Brain microvascular endothelial cell (primary cell): ENCODE measurements at regions not wholly inside any gene's neighbourhood (a gene's known extent, or its start where the extent isn't known, plus 50 kb on each side); places are given as distances from the start of the nearest gene placed in this dataset.

Experiments used
- DNase-seq: peaks from one replicate; pipeline ENCODE4 v3.0.0-alpha.2; 2020
- H3K27ac ChIP-seq: fragments of 250-450 bp; sonication (Bioruptor Pico); 2 replicates; pipeline ENCODE4 v1.5.1; 2020; ENCODE audit warnings: mild to moderate bottlenecking, moderate library complexity
- H3K27me3 ChIP-seq: fragments of 250-450 bp; sonication (Bioruptor Pico); replicated peaks from 2 replicates; pipeline ENCODE4 v1.5.1; 2020; ENCODE audit warnings: mild to moderate bottlenecking
- H3K36me3 ChIP-seq: fragments of 250-450 bp; sonication (Bioruptor Pico); replicated peaks from 2 replicates; pipeline ENCODE4 v1.5.1; 2020; ENCODE audit warnings: mild to moderate bottlenecking
- H3K4me3 ChIP-seq: 2 replicates; pipeline ENCODE4 v1.5.1; 2011; ENCODE audit warnings: low read depth, mild to moderate bottlenecking, control low read depth, low read length, moderate library complexity
- CTCF ChIP-seq: IDR thresholded peaks from 2 replicates; pipeline ENCODE4 v1.5.1; 2011; ENCODE audit warnings: low read depth, mild to moderate bottlenecking, moderate library complexity, low read length, control low read depth, inconsistent platforms; ENCODE audit errors: missing control alignments
- in situ Hi-C: cut with HindIII; loops from 2 replicates; pipeline ENCODE4 v1.10.0; 2017; ENCODE audit warnings: low sequenced_read_pairs, low pct_ligation_motif_present

GRCh38 chrX:126697091-126697490 lies 122.4 kb upstream of the PRR32 start:
- no peak for DNase-seq
- no peak for TF ChIP-seq CTCF
- H3K27me3 ChIP-seq, result no peaks in the 10 kb centered on the region
- in situ Hi-C loops, result no loop called here
- no peak overlapping the region for H3K27ac ChIP-seq
- no peaks in the 10 kb centered on the region for H3K36me3 ChIP-seq
- H3K4me3 ChIP-seq, result no peak overlapping the region

- TF ChIP-seq CTCF, result no peak
- H3K4me3 ChIP-seq, result no peak overlapping the region
- DNase-seq, result no peak
- no peak overlapping the region for H3K27ac ChIP-seq
- no peaks in the 10 kb centered on the region for H3K27me3 ChIP-seq
- no peaks in the 10 kb centered on the region for H3K36me3 ChIP-seq
- in situ Hi-C loops, result no loop called here
Measured at GRCh38 chrX:126701380-126701779, 118.1 kb upstream of the PRR32 start.

- H3K27ac ChIP-seq, result no peak overlapping the region
- in situ Hi-C loops, result no loop called here
- no peak for TF ChIP-seq CTCF
- no peaks in the 10 kb centered on the region for H3K36me3 ChIP-seq
- H3K4me3 ChIP-seq, result no peak overlapping the region
- no peak for DNase-seq
- no peaks in the 10 kb centered on the region for H3K27me3 ChIP-seq
Measured at GRCh38 chrX:126718440-126718839, 101.1 kb upstream of the PRR32 start.

DNA sequence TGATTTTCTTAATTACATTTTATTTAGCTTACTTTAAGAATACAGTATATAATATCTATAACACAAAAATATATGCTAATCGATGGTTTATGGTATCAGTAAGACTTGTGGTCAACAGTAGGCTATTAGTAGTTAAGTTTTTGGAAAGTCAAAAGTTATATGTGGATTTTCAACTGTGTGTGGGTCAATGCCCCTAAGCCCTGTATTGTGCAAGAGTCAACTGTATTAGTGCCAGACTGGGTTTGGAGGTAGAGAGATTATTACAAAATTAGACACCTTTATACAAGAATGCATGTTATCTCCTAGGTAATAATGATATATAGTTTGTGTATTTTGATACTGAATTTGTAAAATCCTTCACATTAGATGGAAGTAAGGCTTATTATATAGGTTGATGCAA lies 100.3 kb upstream of the PRR32 start:
- Histone ChIP-seq H3K36me3 (no peaks in the 10 kb centered on the region), H3K27me3 (no peaks in the 10 kb centered on the region), H3K27ac (no peak overlapping the region), H3K4me3 (no peak overlapping the region)
- no peak for DNase-seq
- TF ChIP-seq CTCF, result no peak
- in situ Hi-C loops, result no loop called here

- no peaks in the 10 kb centered on the region for H3K27me3 ChIP-seq
- H3K36me3 ChIP-seq, result no peaks in the 10 kb centered on the region
- TF ChIP-seq CTCF, result no peak
- no peak for DNase-seq
- no peak overlapping the region for H3K4me3 ChIP-seq
- no peak overlapping the region for H3K27ac ChIP-seq
- in situ Hi-C loops, result no loop called here
Measured at GRCh38 chrX:126723881-126724280, 95.6 kb upstream of the PRR32 start.

DNA sequence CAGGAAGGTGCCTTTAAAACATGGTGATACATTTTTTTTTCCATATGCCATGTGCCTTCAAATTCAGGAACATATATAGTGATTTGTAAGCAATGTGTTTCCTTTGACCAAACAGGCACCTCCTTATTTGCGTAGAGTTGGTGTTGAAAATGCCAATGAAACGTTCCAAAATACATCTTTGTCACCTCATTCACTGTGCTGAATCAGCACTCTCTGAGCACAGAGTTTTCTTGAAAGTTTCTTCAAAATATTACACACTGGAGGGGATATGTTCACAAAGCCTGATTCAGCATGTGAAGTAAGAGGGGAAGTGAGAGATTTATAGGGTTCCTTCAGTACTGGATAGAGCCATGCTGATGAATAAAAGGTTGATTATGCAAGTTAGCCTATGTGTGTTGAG lies 85.7 kb upstream of the PRR32 start:
- Histone ChIP-seq H3K27me3 (no peaks in the 10 kb centered on the region), H3K36me3 (no peaks in the 10 kb centered on the region), H3K4me3 (no peak overlapping the region), H3K27ac (no peak overlapping the region)
- no peak for TF ChIP-seq CTCF
- no peak for DNase-seq
- in situ Hi-C loops, result no loop called here
